Progenitor cell of endocrine pancreas (in vitro differentiated cells): ENCODE measurements at regions not wholly inside any gene's neighbourhood (a gene's known extent, or its start where the extent isn't known, plus 50 kb on each side); places are given as distances from the start of the nearest gene placed in this dataset.
A peak's percentile ranks its signal among the peaks of the same experiment; 100 is the strongest.

Experiments used
- DNase-seq: peaks from one replicate; pipeline ENCODE4 v3.0.0; 2021; ENCODE audit warnings: low spot score; ENCODE audit not compliant: unreplicated experiment
- H3K27ac Mint-ChIP-seq: 2 replicates; pipeline ENCODE4 v1.8.0; 2021; ENCODE audit warnings: mild to moderate bottlenecking, moderate library complexity, mixed read lengths
- H3K27me3 Mint-ChIP-seq: 2 replicates; pipeline ENCODE4 v1.8.0; 2021; ENCODE audit warnings: mixed read lengths
- H3K36me3 Mint-ChIP-seq: 2 replicates; pipeline ENCODE4 v1.8.0; 2022; ENCODE audit warnings: mixed read lengths; ENCODE audit not compliant: insufficient read depth
- H3K4me1 Mint-ChIP-seq: 2 replicates; pipeline ENCODE4 v1.8.0; 2021; ENCODE audit warnings: low read depth, mixed read lengths
- H3K4me3 Mint-ChIP-seq: 2 replicates; pipeline ENCODE4 v1.8.0; 2021; ENCODE audit warnings: low read depth, mild to moderate bottlenecking, moderate library complexity, mixed read lengths
- H3K9me3 Mint-ChIP-seq: 2 replicates; pipeline ENCODE4 v1.8.0; 2021; ENCODE audit warnings: low read depth, mixed read lengths
- CTCF ChIP-seq: fragments of 200-600 bp; sonication (generic); IDR thresholded peaks from one replicate; pipeline ENCODE4 v1.5.0; 2021; ENCODE audit warnings: antibody characterized with exemption, mild to moderate bottlenecking; ENCODE audit not compliant: unreplicated experiment

DNA sequence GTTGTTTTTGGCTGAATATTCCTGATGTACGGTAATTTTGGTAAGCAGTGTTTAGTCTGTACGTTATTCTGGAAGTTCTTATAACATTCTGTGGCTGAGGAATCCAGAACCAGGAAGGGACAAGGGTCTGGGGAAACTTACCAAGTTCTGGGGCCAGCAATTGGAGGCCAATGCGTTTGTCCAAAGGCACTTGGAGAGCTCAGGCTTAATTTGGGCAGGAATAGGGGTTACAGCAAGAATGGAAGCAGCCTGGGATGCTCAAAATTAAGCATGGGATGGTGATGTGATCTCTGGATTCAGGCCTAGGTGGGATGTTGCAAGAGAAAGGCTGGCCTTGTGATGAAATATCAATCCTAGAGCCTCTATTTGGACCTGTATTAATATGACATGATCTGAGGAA is 235.2 kb upstream of the NOX3 start:
- H3K27ac Mint-ChIP-seq, result no peak overlapping the region
- no peaks in the 10 kb centered on the region for H3K9me3 Mint-ChIP-seq
- peaks cover 15% of the 10 kb centered on the region for H3K4me1 Mint-ChIP-seq
- no peaks in the 10 kb centered on the region for H3K36me3 Mint-ChIP-seq
- no peaks in the 10 kb centered on the region for H3K27me3 Mint-ChIP-seq
- DNase-seq, result no peak
- TF ChIP-seq CTCF, result no peak
- H3K4me3 Mint-ChIP-seq, result no peak overlapping the region

- Mint-ChIP-seq H3K4me1 (peaks cover 7% of the 10 kb centered on the region), H3K27me3 (no peaks in the 10 kb centered on the region), H3K9me3 (no peaks in the 10 kb centered on the region), H3K27ac (no peak overlapping the region), H3K4me3 (no peak overlapping the region), H3K36me3 (no peaks in the 10 kb centered on the region)
- DNase-seq, result no peak
- no peak for TF ChIP-seq CTCF
Observed at GRCh38 chr6:155687645-155688044, 232.0 kb upstream of the NOX3 start.

DNA sequence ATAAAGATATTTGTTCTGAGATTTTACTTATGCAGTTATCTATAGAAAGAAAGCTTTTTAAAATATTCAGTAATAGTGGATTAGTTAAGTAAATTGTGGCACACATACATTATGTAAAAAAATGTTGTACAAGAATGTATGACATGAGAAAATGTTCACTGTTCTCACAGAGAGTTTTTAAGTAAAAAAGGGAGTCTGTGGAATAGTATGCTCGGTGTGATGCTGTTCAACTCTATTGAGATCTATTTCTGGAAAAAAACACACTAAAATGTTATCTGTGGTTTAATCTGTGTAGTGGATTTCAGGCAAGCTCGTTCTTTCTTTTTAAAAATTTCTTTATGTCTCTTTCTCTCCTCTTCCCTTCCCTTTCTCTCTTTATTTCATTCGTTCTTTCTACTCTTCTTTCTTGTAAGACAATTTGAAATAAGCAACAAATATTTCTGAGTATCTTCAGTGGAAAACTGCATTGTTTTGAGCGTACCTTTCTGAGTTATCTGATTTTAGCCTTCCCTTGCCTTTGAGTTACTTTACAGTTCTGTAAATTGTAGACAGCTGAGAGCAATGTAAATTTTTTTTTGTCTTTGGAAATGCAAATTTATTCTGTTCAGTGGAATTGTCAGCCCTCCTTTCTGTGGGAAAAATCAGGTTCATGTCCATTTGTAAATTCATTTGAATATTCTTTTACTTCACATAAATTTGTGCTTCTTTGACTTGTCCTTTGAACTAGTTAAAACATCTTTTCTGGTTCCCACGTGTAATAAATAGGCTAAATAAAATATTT is 229.0 kb upstream of the NOX3 start:
- Mint-ChIP-seq H3K27me3 (no peaks in the 10 kb centered on the region), H3K36me3 (no peaks in the 10 kb centered on the region), H3K9me3 (no peaks in the 10 kb centered on the region), H3K27ac (no peak overlapping the region), H3K4me3 (no peak overlapping the region), H3K4me1 (peaks cover 3% of the 10 kb centered on the region)
- TF ChIP-seq CTCF, result no peak
- no peak for DNase-seq

GRCh38 chr6:155678361-155678760 is 222.7 kb upstream of the NOX3 start:
- no peak for DNase-seq
- H3K9me3 Mint-ChIP-seq, result no peaks in the 10 kb centered on the region
- no peaks in the 10 kb centered on the region for H3K27me3 Mint-ChIP-seq
- H3K4me3 Mint-ChIP-seq, result no peak overlapping the region
- no peaks in the 10 kb centered on the region for H3K36me3 Mint-ChIP-seq
- H3K4me1 Mint-ChIP-seq, result peaks cover 8% of the 10 kb centered on the region
- TF ChIP-seq CTCF, result no peak
- peak overlapping the region; percentile 8 for H3K27ac Mint-ChIP-seq

DNA sequence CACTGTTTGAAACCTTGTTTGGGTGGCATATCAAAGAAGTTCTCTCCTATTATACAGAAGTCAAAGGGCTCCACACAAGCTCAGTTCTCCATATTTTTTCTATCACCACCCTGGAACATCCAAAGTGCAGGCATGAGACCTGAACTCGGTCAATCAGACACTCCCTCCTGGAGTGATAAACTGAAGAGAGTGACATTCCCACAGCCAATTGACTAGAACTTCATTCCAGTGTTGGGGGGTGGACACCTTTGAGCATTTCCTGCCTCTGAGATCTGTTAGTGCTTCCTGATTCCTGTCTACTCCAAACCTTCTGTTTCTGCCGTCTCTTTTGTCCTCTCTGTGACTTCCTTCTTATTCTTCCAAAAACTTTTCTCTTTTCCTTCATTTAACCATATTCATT is 220.7 kb upstream of the NOX3 start:
- Mint-ChIP-seq H3K4me1 (peaks cover 8% of the 10 kb centered on the region), H3K4me3 (no peak overlapping the region), H3K27ac (no peak overlapping the region), H3K36me3 (no peaks in the 10 kb centered on the region), H3K9me3 (peaks cover 3% of the 10 kb centered on the region), H3K27me3 (no peaks in the 10 kb centered on the region)
- no peak for TF ChIP-seq CTCF
- DNase-seq, result no peak
